ENCODE measurements at regions not wholly inside any gene's neighbourhood (a gene's known extent, or its start where the extent isn't known, plus 50 kb on each side); places are given as distances from the start of the nearest gene placed in this dataset.

DNA sequence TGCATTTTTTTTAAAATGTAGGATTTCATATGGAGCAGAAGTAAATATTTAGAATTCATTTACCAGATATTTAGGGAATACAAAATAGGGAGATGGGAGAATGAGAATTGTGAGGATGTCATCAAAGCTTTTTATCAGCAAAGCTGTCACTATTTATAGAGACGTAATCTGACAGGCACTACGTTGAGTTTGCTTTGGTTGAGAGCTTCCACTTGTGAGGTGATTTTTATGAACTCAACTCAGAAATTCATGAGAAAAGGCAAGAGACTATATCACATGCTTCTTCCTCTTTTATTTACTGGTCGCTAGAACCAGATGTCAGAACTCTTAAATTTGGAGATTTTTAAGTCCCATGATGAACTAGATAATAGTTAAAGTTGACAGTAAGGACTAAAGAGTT is 211.2 kb downstream of the GBA3 start:
- TF ChIP-seq POLR2A (IDR thresholded peaks at IDR 0.05; ENCODE audit: low read length): no peak
- no peak for TF ChIP-seq GATA1 (IDR thresholded peaks at IDR 0.05; ENCODE audit: low read depth, low read length)

Data from erythroblast (primary cell).